A673 (cell line): ENCODE measurements at regions not wholly inside any gene's neighbourhood (a gene's known extent, or its start where the extent isn't known, plus 50 kb on each side); places are given as distances from the start of the nearest gene placed in this dataset.
"Not testable (repeated sequence)": the region's sequence is repeated elsewhere in the genome, so short reads cannot be mapped to it uniquely, and the experiment has no call there.

ENCODE experiments used
- CTCF ChIP-seq: fragments of 300-800, 200-600 bp; sonication (generic); conservative IDR thresholded peaks from 2 replicates; pipeline ENCODE4 v1.5.1; 2017; ENCODE audit warnings: low read depth, mild to moderate bottlenecking, antibody characterized with exemption, low read length, moderate library complexity, mixed read lengths
- EZH2 ChIP-seq: fragments of 200-600 bp; sonication (generic); IDR thresholded peaks from 2 replicates; pipeline ENCODE4 v1.6.1; 2017; ENCODE audit warnings: borderline replicate concordance, low read depth, mild to moderate bottlenecking, mixed read lengths, antibody characterized with exemption, low read length; ENCODE audit not compliant: poor library complexity, severe bottlenecking

GRCh38 chr3:197411899-197412298 lies 113.5 kb upstream of the DLG1 start:
- not testable (repeated sequence) for TF ChIP-seq CTCF, EZH2
